ENCODE measurements at regions not wholly inside any gene's neighbourhood (a gene's known extent, or its start where the extent isn't known, plus 50 kb on each side); places are given as distances from the start of the nearest gene placed in this dataset.
"Not testable (repeated sequence)": the region's sequence is repeated elsewhere in the genome, so short reads cannot be mapped to it uniquely, and the experiment has no call there.

GRCh38 chr14:106578481-106578880 lies 1052.1 kb downstream of the TMEM121 start:
- H4K20me1 ChIP-seq (ENCODE audit: insufficient read depth), result no peaks in the 10 kb centered on the region
- H2AFZ ChIP-seq (ENCODE audit: low read depth), result no peak overlapping the region
- no peak overlapping the region for H3K4me2 ChIP-seq
- no peak overlapping the region for H3K4me3 ChIP-seq (IDR thresholded peaks at IDR 0.05; ENCODE audit: insufficient read depth, low read depth, low read length)
- TF ChIP-seq CTCF (conservative IDR thresholded peaks at IDR 0.05; ENCODE audit: low read depth, low read length), result no peak
- no peak overlapping the region for H3K27ac ChIP-seq
- no peak overlapping the region for H3K9ac ChIP-seq
- H3K36me3 ChIP-seq (ENCODE audit: insufficient read depth), result no peaks in the 10 kb centered on the region
- H3K79me2 ChIP-seq (ENCODE audit: insufficient read depth, low read depth), result no peaks in the 10 kb centered on the region
- H3K4me1 ChIP-seq (ENCODE audit: low read depth, poor library complexity, severe bottlenecking), result no peaks in the 10 kb centered on the region
- H3K27me3 ChIP-seq (ENCODE audit: insufficient read depth, low read depth), result no peaks in the 10 kb centered on the region

GRCh38 chr14:106579084-106579483 lies 1052.7 kb downstream of the TMEM121 start:
- no peak overlapping the region for H3K27ac ChIP-seq
- H4K20me1 ChIP-seq (ENCODE audit: insufficient read depth), result no peaks in the 10 kb centered on the region
- H3K36me3 ChIP-seq (ENCODE audit: insufficient read depth), result no peaks in the 10 kb centered on the region
- no peak overlapping the region for H3K4me3 ChIP-seq (IDR thresholded peaks at IDR 0.05; ENCODE audit: insufficient read depth, low read depth, low read length)
- no peaks in the 10 kb centered on the region for H3K79me2 ChIP-seq (ENCODE audit: insufficient read depth, low read depth)
- no peak for TF ChIP-seq CTCF (conservative IDR thresholded peaks at IDR 0.05; ENCODE audit: low read depth, low read length)
- H2AFZ ChIP-seq (ENCODE audit: low read depth), result no peak overlapping the region
- no peaks in the 10 kb centered on the region for H3K4me1 ChIP-seq (ENCODE audit: low read depth, poor library complexity, severe bottlenecking)
- H3K27me3 ChIP-seq (ENCODE audit: insufficient read depth, low read depth), result no peaks in the 10 kb centered on the region
- H3K4me2 ChIP-seq, result no peak overlapping the region
- no peak overlapping the region for H3K9ac ChIP-seq

DNA sequence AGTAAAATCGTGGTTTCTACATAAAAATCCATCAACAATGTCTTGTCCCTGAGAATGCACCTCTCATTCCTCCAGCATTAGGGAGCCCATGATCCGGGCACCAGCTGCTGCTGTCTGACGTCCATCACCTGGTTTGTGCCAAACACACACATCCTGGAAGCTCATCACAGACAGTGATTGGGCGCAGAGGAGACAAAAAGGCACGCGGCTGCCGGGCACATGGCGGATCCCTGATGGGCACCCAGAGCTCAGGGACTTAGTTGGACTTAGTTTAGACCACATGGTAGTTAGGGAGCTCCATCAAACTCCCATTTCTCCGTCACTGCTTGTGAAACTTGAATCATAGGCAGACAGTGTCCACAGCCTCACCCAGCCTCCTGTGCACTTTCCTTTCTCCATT lies 1059.3 kb downstream of the TMEM121 start:
- Histone ChIP-seq H3K79me2 (ENCODE audit: insufficient read depth, low read depth) (no peaks in the 10 kb centered on the region), H3K4me2 (no peak overlapping the region), H3K27me3 (ENCODE audit: insufficient read depth, low read depth) (no peaks in the 10 kb centered on the region), H3K36me3 (ENCODE audit: insufficient read depth) (no peaks in the 10 kb centered on the region), H3K4me1 (ENCODE audit: low read depth, poor library complexity, severe bottlenecking) (no peaks in the 10 kb centered on the region), H3K9ac (no peak overlapping the region), H3K27ac (no peak overlapping the region), H2AFZ (ENCODE audit: low read depth) (no peak overlapping the region), H3K4me3 (IDR thresholded peaks at IDR 0.05; ENCODE audit: insufficient read depth, low read depth, low read length) (no peak overlapping the region), H4K20me1 (ENCODE audit: insufficient read depth) (no peaks in the 10 kb centered on the region)
- TF ChIP-seq CTCF (conservative IDR thresholded peaks at IDR 0.05; ENCODE audit: low read depth, low read length), result no peak

DNA sequence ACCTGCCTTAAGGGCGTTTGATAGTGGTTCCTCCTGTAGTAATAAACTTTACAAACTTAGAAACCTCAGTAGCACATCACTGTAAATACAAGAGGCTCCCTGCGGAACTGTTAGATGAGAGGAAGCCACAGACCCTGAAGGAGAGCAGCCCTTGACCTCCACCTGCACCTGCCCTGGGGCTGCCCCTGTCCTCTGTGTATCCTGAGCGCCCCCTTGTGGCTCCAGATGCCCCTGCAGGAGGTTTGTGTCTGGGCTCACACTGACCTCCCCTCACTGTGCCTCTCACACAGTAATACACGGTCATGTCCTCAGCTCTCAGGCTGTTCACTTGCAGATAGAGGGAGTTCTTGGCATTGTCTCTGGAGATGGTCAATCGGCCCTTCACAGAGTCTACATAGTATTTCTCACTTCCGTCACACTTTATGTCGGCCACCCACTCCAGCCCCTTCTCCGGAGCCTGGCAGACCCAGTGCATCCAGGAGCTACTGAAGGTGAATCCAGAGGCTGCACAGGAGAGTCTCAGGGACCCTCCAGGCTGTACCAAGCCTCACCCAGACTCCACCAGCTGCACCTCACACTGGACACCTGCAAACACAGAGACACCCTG lies 1059.8 kb downstream of the TMEM121 start:
- H3K4me2 ChIP-seq, result no peak overlapping the region
- H3K4me1 ChIP-seq (ENCODE audit: low read depth, poor library complexity, severe bottlenecking), result no peaks in the 10 kb centered on the region
- H3K27me3 ChIP-seq (ENCODE audit: insufficient read depth, low read depth), result no peaks in the 10 kb centered on the region
- H3K79me2 ChIP-seq (ENCODE audit: insufficient read depth, low read depth), result no peaks in the 10 kb centered on the region
- no peaks in the 10 kb centered on the region for H3K36me3 ChIP-seq (ENCODE audit: insufficient read depth)
- no peak overlapping the region for H3K4me3 ChIP-seq (IDR thresholded peaks at IDR 0.05; ENCODE audit: insufficient read depth, low read depth, low read length)
- H3K27ac ChIP-seq, result no peak overlapping the region
- no peak overlapping the region for H2AFZ ChIP-seq (ENCODE audit: low read depth)
- peak; percentile 74 for TF ChIP-seq CTCF (conservative IDR thresholded peaks at IDR 0.05; ENCODE audit: low read depth, low read length)
- no peaks in the 10 kb centered on the region for H4K20me1 ChIP-seq (ENCODE audit: insufficient read depth)
- no peak overlapping the region for H3K9ac ChIP-seq

- H3K36me3 ChIP-seq (ENCODE audit: insufficient read depth); H2AFZ ChIP-seq (ENCODE audit: low read depth); H3K4me3 ChIP-seq (IDR thresholded peaks at IDR 0.05; ENCODE audit: insufficient read depth, low read depth, low read length); H3K4me2 ChIP-seq; H3K27ac ChIP-seq; H4K20me1 ChIP-seq (ENCODE audit: insufficient read depth); H3K9ac ChIP-seq; H3K79me2 ChIP-seq (ENCODE audit: insufficient read depth, low read depth); H3K4me1 ChIP-seq (ENCODE audit: low read depth, poor library complexity, severe bottlenecking); H3K27me3 ChIP-seq (ENCODE audit: insufficient read depth, low read depth): not testable (repeated sequence)
Observed at GRCh38 chr14:106591539-106591938, 1065.2 kb downstream of the TMEM121 start.

DNA sequence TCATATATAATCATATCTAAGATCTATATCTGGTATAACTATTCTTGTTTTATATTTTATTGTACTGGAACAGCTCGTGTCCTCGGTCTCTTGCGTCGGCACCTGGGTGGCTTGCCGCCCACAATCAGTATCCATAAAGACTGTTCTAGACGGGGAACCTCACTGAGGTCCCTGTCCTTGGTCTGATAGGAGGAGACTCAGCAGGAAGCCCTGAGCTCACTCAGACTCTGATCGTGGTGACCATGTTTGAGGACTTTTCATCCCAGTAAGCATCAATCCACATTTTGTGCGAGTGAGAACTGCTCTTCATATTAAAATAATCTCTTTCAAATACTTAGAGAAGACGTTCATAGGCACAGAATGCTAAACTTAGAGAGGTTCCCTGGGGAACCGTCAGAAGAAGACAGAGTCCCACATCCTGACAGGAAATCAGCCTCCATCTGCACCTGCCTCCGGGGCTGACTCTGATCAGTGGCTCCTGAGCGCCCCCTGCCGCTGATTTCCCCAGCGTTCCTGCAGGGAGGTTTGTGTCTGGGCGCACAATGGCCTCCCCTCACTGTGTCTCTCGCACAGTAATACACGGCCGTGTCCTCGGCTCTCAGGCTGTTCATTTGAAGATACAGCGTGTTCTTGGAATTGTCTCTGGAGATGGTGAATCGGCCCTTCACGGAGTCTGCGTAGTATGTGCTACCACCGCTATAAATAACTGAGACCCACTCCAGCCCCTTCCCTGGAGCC lies 1065.9 kb downstream of the TMEM121 start:
- H4K20me1 ChIP-seq (ENCODE audit: insufficient read depth); H3K4me3 ChIP-seq (IDR thresholded peaks at IDR 0.05; ENCODE audit: insufficient read depth, low read depth, low read length); H3K79me2 ChIP-seq (ENCODE audit: insufficient read depth, low read depth); H2AFZ ChIP-seq (ENCODE audit: low read depth); H3K27ac ChIP-seq; H3K27me3 ChIP-seq (ENCODE audit: insufficient read depth, low read depth); H3K9ac ChIP-seq; H3K4me1 ChIP-seq (ENCODE audit: low read depth, poor library complexity, severe bottlenecking); H3K36me3 ChIP-seq (ENCODE audit: insufficient read depth); H3K4me2 ChIP-seq: not testable (repeated sequence)
